IMR-90 (cell line): ENCODE measurements at regions not wholly inside any gene's neighbourhood (a gene's known extent, or its start where the extent isn't known, plus 50 kb on each side); places are given as distances from the start of the nearest gene placed in this dataset.
"Not testable (repeated sequence)": the region's sequence is repeated elsewhere in the genome, so short reads cannot be mapped to it uniquely, and the experiment has no call there.

Source experiments
- POLR2A ChIP-seq: IDR thresholded peaks from 2 replicates; pipeline ENCODE4 v1.6.1; 2012; ENCODE audit warnings: mild to moderate bottlenecking, low read depth, low read length
- RCOR1 ChIP-seq: IDR thresholded peaks from 2 replicates; pipeline ENCODE4 v1.6.1; 2012; ENCODE audit warnings: mild to moderate bottlenecking, low read length, improper control_type of control experiment; ENCODE audit not compliant: insufficient replicate concordance
- SMC3 ChIP-seq: fragments of 150-350 bp; IDR thresholded peaks from 2 replicates; pipeline ENCODE4 v1.6.1; 2016; ENCODE audit warnings: low read depth, mild to moderate bottlenecking, antibody characterized with exemption, low read length, moderate library complexity
- TF ChIP-seq, protein P1 (sequence below): conservative IDR thresholded peaks from 2 replicates; pipeline ENCODE4 v1.5.1; 2012; ENCODE audit warnings: mild to moderate bottlenecking, low read depth, low read length, improper control_type of control experiment
- TF ChIP-seq, protein P2 (sequence below): fragments of 150-350 bp; IDR thresholded peaks from 2 replicates; pipeline ENCODE4 v1.6.1; 2017; ENCODE audit warnings: mild to moderate bottlenecking, antibody characterized with exemption, low read length, low read depth

DNA sequence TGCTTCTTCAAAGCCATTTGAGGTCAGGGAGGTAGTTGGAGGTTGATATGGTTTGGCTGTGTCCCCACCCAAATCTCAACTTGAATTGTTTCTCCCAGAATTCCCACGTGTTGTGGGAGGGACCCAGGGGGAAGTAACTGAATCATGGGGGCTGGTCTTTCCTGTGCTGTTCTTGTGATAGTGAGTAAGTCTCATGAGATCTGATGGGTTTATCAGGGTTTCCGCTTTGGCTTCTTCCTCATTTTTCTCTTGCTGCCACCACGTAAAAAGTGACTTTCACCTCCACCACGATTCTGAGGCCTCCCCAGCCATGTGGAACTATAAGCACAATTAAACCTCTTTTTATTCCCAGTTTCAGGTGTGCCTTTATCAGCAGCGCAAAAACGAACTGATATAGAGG, 62.5 kb upstream of the NFE2L3 start:
- TF ChIP-seq, protein P1, sequence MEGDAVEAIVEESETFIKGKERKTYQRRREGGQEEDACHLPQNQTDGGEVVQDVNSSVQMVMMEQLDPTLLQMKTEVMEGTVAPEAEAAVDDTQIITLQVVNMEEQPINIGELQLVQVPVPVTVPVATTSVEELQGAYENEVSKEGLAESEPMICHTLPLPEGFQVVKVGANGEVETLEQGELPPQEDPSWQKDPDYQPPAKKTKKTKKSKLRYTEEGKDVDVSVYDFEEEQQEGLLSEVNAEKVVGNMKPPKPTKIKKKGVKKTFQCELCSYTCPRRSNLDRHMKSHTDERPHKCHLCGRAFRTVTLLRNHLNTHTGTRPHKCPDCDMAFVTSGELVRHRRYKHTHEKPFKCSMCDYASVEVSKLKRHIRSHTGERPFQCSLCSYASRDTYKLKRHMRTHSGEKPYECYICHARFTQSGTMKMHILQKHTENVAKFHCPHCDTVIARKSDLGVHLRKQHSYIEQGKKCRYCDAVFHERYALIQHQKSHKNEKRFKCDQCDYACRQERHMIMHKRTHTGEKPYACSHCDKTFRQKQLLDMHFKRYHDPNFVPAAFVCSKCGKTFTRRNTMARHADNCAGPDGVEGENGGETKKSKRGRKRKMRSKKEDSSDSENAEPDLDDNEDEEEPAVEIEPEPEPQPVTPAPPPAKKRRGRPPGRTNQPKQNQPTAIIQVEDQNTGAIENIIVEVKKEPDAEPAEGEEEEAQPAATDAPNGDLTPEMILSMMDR, result not testable (repeated sequence)
- TF ChIP-seq RCOR1, POLR2A, SMC3: not testable (repeated sequence)
- TF ChIP-seq, protein P2, sequence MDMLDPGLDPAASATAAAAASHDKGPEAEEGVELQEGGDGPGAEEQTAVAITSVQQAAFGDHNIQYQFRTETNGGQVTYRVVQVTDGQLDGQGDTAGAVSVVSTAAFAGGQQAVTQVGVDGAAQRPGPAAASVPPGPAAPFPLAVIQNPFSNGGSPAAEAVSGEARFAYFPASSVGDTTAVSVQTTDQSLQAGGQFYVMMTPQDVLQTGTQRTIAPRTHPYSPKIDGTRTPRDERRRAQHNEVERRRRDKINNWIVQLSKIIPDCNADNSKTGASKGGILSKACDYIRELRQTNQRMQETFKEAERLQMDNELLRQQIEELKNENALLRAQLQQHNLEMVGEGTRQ, result not testable (repeated sequence)
